Mesenchymal stem cell (in vitro differentiated cells and primary cell): ENCODE measurements at regions not wholly inside any gene's neighbourhood (a gene's known extent, or its start where the extent isn't known, plus 50 kb on each side); places are given as distances from the start of the nearest gene placed in this dataset.
"Not testable (repeated sequence)": the region's sequence is repeated elsewhere in the genome, so short reads cannot be mapped to it uniquely, and the experiment has no call there.

ENCODE experiments used
- DNase-seq: peaks from one replicate; pipeline ENCODE4 v3.0.0-alpha.2; 2013
- H2AFZ ChIP-seq: one replicate; pipeline ENCODE4 v1.6.1; 2013; ENCODE audit warnings: low read depth, mild to moderate bottlenecking, control low read depth, inconsistent platforms, low read length, moderate library complexity
- H2AK5ac ChIP-seq: 2 replicates; pipeline ENCODE4 v1.6.1; 2013; ENCODE audit warnings: low read length, moderate library complexity, mild to moderate bottlenecking, inconsistent platforms; ENCODE audit not compliant: severe bottlenecking
- H2BK120ac ChIP-seq: one replicate; pipeline ENCODE4 v1.6.1; 2013; ENCODE audit warnings: low read depth, mild to moderate bottlenecking, inconsistent platforms, low read length, moderate library complexity
- H2BK12ac ChIP-seq, 2 experiments: one replicate each; pipeline ENCODE4 v1.6.1; 2013; ENCODE audit warnings: inconsistent platforms in 2 of 2, low read length in 2 of 2, mild to moderate bottlenecking in 2 of 2, moderate library complexity in 2 of 2, control low read depth in 1 of 2
- H2BK15ac ChIP-seq: one replicate; pipeline ENCODE4 v1.6.1; 2013; ENCODE audit warnings: mild to moderate bottlenecking, low read depth, inconsistent platforms; ENCODE audit not compliant: poor library complexity, severe bottlenecking
- H2BK5ac ChIP-seq: 2 replicates; pipeline ENCODE4 v1.6.1; 2013; ENCODE audit warnings: low read depth, mild to moderate bottlenecking, low read length, control low read depth, inconsistent platforms; ENCODE audit not compliant: poor library complexity, severe bottlenecking
- H3K14ac ChIP-seq, 2 experiments: one replicate each; pipeline ENCODE4 v1.6.1; 2013; ENCODE audit warnings: inconsistent platforms in 2 of 2, low read length in 2 of 2, control low read depth in 1 of 2, mild to moderate bottlenecking in 1 of 2, moderate library complexity in 1 of 2
- H3K18ac ChIP-seq, 2 experiments: one replicate each; pipeline ENCODE4 v1.6.1; 2013; ENCODE audit warnings: inconsistent platforms in 2 of 2, low read length in 2 of 2, control low read depth in 1 of 2, low read depth in 1 of 2, mild to moderate bottlenecking in 1 of 2
- H3K23ac ChIP-seq, 2 experiments: one replicate each; pipeline ENCODE4 v1.6.1; 2013; ENCODE audit warnings: inconsistent platforms in 2 of 2, low read length in 2 of 2, mild to moderate bottlenecking in 2 of 2, moderate library complexity in 2 of 2, control low read depth in 1 of 2
- H3K27ac ChIP-seq: 2 replicates; pipeline ENCODE4 v1.5.1; 2013; ENCODE audit warnings: mild to moderate bottlenecking, moderate library complexity, low read length, control low read depth, inconsistent platforms; ENCODE audit not compliant: poor library complexity, severe bottlenecking
- H3K27me3 ChIP-seq, 2 experiments: 2 replicates each; pipeline versions ENCODE4 v1.6.1 to v1.7.0; 2013; ENCODE audit warnings: low read length in 2 of 2, mild to moderate bottlenecking in 2 of 2, moderate library complexity in 2 of 2, control low read depth in 1 of 2, inconsistent platforms in 1 of 2; ENCODE audit not compliant: control insufficient read depth in 1 of 2, insufficient read depth in 1 of 2
- H3K36me3 ChIP-seq, 2 experiments: 2 replicates each; pipeline versions ENCODE4 v1.6.1 to v1.7.0; 2013; ENCODE audit warnings: low read length in 2 of 2, control low read depth in 1 of 2, inconsistent platforms in 1 of 2, low read depth in 1 of 2, mild to moderate bottlenecking in 1 of 2; ENCODE audit not compliant: insufficient read depth in 2 of 2, control insufficient read depth in 1 of 2
- H3K4ac ChIP-seq, 2 experiments: one replicate each; pipeline ENCODE4 v1.6.1; 2013; ENCODE audit warnings: inconsistent platforms in 2 of 2, low read length in 2 of 2, mild to moderate bottlenecking in 2 of 2, moderate library complexity in 2 of 2, control low read depth in 1 of 2, low read depth in 1 of 2
- H3K4me1 ChIP-seq: 2 replicates; pipeline ENCODE4 v1.6.1; 2013; ENCODE audit warnings: low read depth, low read length, control low read depth; ENCODE audit not compliant: control insufficient read depth, insufficient read depth
- H3K4me2 ChIP-seq: 2 replicates; pipeline ENCODE4 v1.6.1; 2013; ENCODE audit warnings: low read length, mild to moderate bottlenecking, inconsistent platforms; ENCODE audit not compliant: poor library complexity, severe bottlenecking
- H3K4me3 ChIP-seq, 2 experiments: 2 replicates each; pipeline versions ENCODE4 v1.5.1 to v1.7.0; 2013; ENCODE audit warnings: low read length in 2 of 2, mild to moderate bottlenecking in 2 of 2, control low read depth in 1 of 2, low read depth in 1 of 2; ENCODE audit not compliant: insufficient read depth in 1 of 2
- H3K79me1 ChIP-seq: replicated peaks from 2 replicates; pipeline ENCODE4 v1.6.1; 2013; ENCODE audit warnings: mild to moderate bottlenecking, control low read depth, low read length, inconsistent platforms; ENCODE audit not compliant: poor library complexity, severe bottlenecking
- H3K9ac ChIP-seq: 2 replicates; pipeline ENCODE4 v1.7.0; 2013; ENCODE audit warnings: mild to moderate bottlenecking, low read length, moderate library complexity
- H3K9me3 ChIP-seq: 2 replicates; pipeline ENCODE4 v1.7.0; 2013; ENCODE audit warnings: mild to moderate bottlenecking, low read length; ENCODE audit not compliant: control insufficient read depth
- H4K8ac ChIP-seq: one replicate; pipeline ENCODE4 v1.6.1; 2013; ENCODE audit warnings: inconsistent platforms, mild to moderate bottlenecking, low read length, moderate library complexity
- H4K91ac ChIP-seq: one replicate; pipeline ENCODE4 v1.6.1; 2013; ENCODE audit warnings: mild to moderate bottlenecking, low read length, inconsistent platforms
- WGBS: methylation state at CpG from one replicate; pipeline ENCODE4 v1.1.7; 2013; ENCODE audit warnings: mixed read lengths; 5-methylcytosine and 5-hydroxymethylcytosine counted together

DNA sequence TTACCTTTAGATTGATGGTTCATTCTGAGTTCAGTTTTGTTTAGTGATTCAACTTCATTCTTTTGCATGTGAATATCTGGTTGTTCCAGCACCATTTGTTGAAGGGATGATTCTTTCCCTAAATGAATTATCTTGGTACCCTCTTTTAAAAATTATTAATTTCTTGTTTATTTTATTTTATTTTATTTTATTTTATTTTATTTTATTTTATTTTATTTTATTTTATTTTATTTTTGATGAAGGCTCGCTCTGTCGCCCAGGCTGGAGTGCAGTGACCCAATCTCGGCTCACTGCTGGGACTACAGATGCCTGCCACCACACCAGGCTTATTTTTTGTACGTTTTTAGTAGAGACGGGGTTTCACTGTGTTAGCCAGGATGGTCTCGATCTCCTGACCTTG is 141.4 kb upstream of the S1PR3 start:
- H4K91ac ChIP-seq, H3K27me3 ChIP-seq, H2BK120ac ChIP-seq, H3K14ac ChIP-seq, H3K79me1 ChIP-seq, H3K4ac ChIP-seq, H3K9ac ChIP-seq, H2AFZ ChIP-seq, H2BK12ac ChIP-seq, H2BK15ac ChIP-seq, H3K4me2 ChIP-seq, H2AK5ac ChIP-seq, H3K23ac ChIP-seq, H3K36me3 ChIP-seq, H4K8ac ChIP-seq, H3K4me1 ChIP-seq, H2BK5ac ChIP-seq, H3K18ac ChIP-seq, H3K4me3 ChIP-seq, H3K27ac ChIP-seq, DNase-seq: not testable (repeated sequence)
- 96% methylated on average over 6 of the region's 6 CpGs for WGBS
- H3K9me3 ChIP-seq, result peaks cover 11% of the 10 kb centered on the region

DNA sequence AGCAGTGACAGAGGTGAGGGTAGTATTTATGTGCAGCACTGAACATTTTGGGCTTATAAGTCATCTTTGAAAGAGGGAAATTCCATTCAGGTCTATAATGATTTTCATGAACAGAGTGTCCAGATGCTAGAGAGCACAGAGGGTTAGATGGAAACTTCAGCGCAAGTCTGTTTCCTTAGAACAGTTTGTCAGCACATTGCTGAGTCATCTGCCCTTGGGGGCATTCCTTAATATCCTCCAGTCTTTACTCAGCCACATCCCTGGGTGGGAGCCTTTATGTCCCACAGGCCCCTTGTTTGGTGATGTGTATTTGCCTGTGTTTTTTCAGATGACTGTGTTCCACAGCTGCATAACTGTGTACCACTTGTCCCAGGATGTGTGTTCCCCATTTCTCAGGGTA is 138.5 kb upstream of the S1PR3 start:
- H3K27me3 ChIP-seq, result no peaks in the 10 kb centered on the region
- H2BK5ac ChIP-seq, result no peak overlapping the region
- no peak overlapping the region for H3K4me3 ChIP-seq
- no peak overlapping the region for H2BK120ac ChIP-seq
- no peak overlapping the region for H2AFZ ChIP-seq
- H3K4ac ChIP-seq, result no peak overlapping the region
- peak overlapping the region; percentile 80 for H2BK15ac ChIP-seq
- H3K27ac ChIP-seq, result peak overlapping the region; percentile 78
- H2AK5ac ChIP-seq, result no peak overlapping the region
- peaks cover 1% of the 10 kb centered on the region for H3K4me1 ChIP-seq
- no peak overlapping the region for H3K4me2 ChIP-seq
- no peaks in the 10 kb centered on the region for H3K36me3 ChIP-seq
- 0% methylated on average over 1 of the region's 1 CpG for WGBS
- peak; percentile 93 for DNase-seq
- H2BK12ac ChIP-seq, result no peak overlapping the region
- H3K23ac ChIP-seq, result no peak overlapping the region
- no peak overlapping the region for H4K91ac ChIP-seq
- peaks cover 31% of the 10 kb centered on the region for H3K9me3 ChIP-seq
- H3K18ac ChIP-seq, result no peak overlapping the region
- H4K8ac ChIP-seq, result no peak overlapping the region
- H3K79me1 ChIP-seq, result no peaks in the 10 kb centered on the region
- peak overlapping the region; percentile 53 for H3K9ac ChIP-seq
- no peak overlapping the region for H3K14ac ChIP-seq

DNA sequence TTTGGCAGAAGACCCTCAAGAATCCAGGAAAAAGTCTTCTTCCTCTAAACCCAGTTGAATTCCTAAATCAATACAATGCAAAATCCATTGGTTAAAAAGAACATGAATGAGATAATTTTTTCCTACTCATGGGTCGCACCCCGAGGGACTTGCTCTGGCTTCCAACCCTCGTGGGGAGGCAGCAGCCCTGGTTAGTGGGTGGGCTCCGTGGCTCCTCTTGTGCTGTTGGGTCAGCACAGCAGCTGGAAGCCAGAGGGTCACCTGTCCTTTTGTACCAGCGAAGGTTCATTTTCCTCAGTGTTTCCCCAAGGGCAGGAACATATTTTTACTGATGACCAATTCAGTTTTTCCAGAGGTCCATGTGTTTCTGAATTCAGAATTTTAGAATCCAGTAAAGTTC is 120.6 kb upstream of the S1PR3 start:
- H3K4me3 ChIP-seq, result no peak overlapping the region
- peaks cover 4% of the 10 kb centered on the region for H3K9me3 ChIP-seq

DNA sequence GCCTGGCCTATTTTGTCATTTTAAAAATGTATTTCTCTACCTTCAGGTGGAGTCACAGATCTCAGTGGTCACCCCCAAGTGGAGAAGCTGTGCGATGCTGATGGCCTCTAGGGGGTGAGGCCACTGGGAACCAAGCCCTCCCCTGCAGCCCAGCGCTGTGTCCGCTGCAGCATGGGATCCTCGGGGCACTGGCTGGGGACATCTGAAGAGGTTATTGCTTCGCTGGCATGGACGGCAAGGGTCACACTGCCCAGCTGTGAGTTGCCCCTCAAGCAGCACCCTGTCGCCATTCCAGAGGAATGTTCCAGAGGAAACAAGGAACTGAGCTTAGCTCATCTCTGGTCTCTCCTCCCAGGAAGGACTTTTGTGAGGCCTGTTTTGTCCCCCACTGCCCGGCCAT is 119.6 kb upstream of the S1PR3 start:
- DNase-seq, result no peak
- Histone ChIP-seq H3K79me1 (no peaks in the 10 kb centered on the region), H3K4ac (no peak overlapping the region), H2AK5ac (no peak overlapping the region), H2AFZ (no peak overlapping the region), H3K27me3 (peaks cover 0 to 10% of the 10 kb centered on the region in 2 experiments), H3K36me3 (no peaks in the 10 kb centered on the region), H4K91ac (no peak overlapping the region), H2BK12ac (no peak overlapping the region), H2BK5ac (no peak overlapping the region), H3K27ac (no peak overlapping the region), H3K14ac (no peak overlapping the region), H3K9ac (no peak overlapping the region), H4K8ac (no peak overlapping the region), H3K23ac (no peak overlapping the region), H2BK120ac (no peak overlapping the region), H3K4me3 (no peak overlapping the region), H3K18ac (peak overlapping the region in 1 of 2 experiments; percentile 75), H2BK15ac (no peak overlapping the region), H3K9me3 (peaks cover 2% of the 10 kb centered on the region), H3K4me1 (no peaks in the 10 kb centered on the region), H3K4me2 (no peak overlapping the region)
- WGBS, result 95% methylated on average over 8 of the region's 8 CpGs

More for the DNA sequence above, 120.6 kb upstream of the S1PR3 start:
- Histone ChIP-seq H3K4me2 (no peak overlapping the region), H2AK5ac (no peak overlapping the region), H3K36me3 (no peaks in the 10 kb centered on the region), H3K27me3 (peaks cover 0 to 10% of the 10 kb centered on the region in 2 experiments), H2AFZ (no peak overlapping the region), H3K9ac (no peak overlapping the region), H3K4ac (no peak overlapping the region), H2BK12ac (no peak overlapping the region), H3K23ac (no peak overlapping the region), H2BK120ac (no peak overlapping the region), H3K27ac (no peak overlapping the region), H3K4me1 (no peaks in the 10 kb centered on the region), H4K8ac (no peak overlapping the region), H3K79me1 (no peaks in the 10 kb centered on the region), H3K14ac (no peak overlapping the region), H3K18ac (no peak overlapping the region), H4K91ac (no peak overlapping the region), H2BK5ac (no peak overlapping the region), H2BK15ac (no peak overlapping the region)
- 79% methylated on average over 4 of the region's 5 CpGs for WGBS
- DNase-seq, result no peak
